Retina (tissue), 1 donor: ENCODE measurements at regions not wholly inside any gene's neighbourhood (a gene's known extent, or its start where the extent isn't known, plus 50 kb on each side); places are given as distances from the start of the nearest gene placed in this dataset.

Source experiments
- DNase-seq: peaks from one replicate; pipeline ENCODE4 v3.0.0-alpha.2; 2016

GRCh38 chr7:12741951-12742575, 54.6 kb downstream of the ARL4A start:
- DNase-seq: no peak

DNA sequence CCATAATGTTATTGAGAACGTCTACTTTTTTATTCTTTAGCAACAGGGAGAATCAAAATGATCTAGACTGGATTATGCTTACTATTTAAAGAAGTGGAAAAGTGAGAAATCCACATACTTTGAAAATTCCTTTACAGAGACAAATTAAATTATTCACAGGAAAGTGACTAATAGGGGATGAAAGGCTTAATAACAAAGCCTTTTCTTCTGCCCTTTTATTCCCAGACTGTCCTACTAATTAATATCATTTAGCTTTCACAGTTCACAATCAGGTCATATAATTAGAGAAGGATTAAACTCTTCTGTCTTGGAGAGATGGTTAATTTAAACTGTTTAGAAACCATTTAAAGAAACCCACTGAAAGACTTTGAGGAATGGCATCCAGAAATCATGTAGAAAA, 58.8 kb downstream of the ARL4A start:
- DNase-seq: no peak

DNA sequence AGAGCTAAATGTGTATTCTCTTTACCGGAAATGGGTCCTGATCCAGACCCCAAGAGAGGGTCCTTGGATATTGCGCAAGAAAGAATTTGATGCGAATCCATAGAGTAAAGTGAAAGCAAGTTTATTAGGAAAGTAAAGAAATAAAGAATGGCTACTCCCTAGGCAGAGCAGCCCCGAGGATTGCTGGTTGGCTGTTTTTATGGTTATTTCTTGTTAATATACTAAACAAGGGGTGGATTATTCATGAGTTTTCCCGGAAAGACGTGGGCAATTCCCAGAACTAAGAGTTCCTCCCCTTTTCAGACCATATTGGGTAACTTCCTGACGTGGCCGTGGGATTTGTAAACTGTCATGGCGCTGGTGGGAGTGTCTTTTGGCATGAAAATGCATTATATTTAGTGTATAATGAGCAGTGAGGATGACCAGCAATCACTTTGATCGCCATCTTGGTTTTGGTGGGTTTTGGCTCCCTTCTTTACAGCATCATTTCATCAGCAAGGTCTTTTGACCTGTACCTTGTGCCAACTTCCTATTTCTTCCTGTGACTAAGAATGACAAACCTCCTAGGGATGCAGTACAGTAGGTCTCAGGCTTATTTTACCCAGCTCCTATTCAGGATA, 60.4 kb downstream of the ARL4A start:
- DNase-seq: no peak

DNA sequence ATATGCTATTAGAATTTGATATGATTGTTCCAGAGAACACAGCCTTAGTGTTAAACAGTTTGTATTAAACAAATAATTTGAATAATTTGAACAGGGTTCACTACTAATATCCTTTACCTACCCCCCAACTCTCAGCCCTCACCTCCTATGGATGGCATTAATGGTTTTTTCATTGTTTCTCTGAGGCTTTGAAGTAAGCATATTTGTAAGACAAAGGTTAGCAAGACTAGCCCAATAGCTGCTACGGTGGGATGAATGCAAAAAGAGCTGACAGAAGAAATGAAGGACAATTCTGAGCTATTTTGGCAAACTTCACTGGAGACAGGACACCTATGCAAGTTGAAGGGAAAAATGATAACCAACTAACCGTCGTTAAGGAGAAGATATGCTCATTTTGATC, 61.6 kb downstream of the ARL4A start:
- DNase-seq: no peak

GRCh38 chr7:12749746-12750145, 62.3 kb downstream of the ARL4A start:
- DNase-seq: no peak

DNA sequence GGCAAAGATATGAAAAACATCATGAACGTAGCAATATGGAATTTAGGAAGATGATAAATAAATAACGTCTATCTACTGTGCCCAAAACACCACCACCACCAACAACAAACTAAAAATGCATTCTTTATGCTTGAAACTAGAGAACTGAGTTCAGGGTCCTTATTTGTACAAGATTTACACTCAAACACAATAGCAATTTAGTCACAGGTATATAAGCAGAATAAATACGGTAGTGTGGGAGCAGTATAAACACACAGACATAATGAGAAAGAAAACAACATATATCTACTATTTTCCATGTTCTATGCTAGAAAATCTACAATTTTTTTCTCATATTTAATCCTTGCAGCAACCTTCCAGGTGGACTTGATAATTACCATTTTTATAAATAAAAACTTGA, 64.3 kb downstream of the ARL4A start:
- no peak for DNase-seq

- no peak for DNase-seq
Observed at GRCh38 chr7:12754179-12754578, 66.7 kb downstream of the ARL4A start.

GRCh38 chr7:12756821-12757220, 69.4 kb downstream of the ARL4A start:
- no peak for DNase-seq

- DNase-seq: no peak
Observed at GRCh38 chr7:12757443-12757842, 70.0 kb downstream of the ARL4A start.

- no peak for DNase-seq
Observed at GRCh38 chr7:12759151-12759550, 71.7 kb downstream of the ARL4A start.

- DNase-seq: no peak
Observed at GRCh38 chr7:12761111-12761510, 73.7 kb downstream of the ARL4A start.

GRCh38 chr7:12761691-12762090, 74.3 kb downstream of the ARL4A start:
- DNase-seq: no peak

DNA sequence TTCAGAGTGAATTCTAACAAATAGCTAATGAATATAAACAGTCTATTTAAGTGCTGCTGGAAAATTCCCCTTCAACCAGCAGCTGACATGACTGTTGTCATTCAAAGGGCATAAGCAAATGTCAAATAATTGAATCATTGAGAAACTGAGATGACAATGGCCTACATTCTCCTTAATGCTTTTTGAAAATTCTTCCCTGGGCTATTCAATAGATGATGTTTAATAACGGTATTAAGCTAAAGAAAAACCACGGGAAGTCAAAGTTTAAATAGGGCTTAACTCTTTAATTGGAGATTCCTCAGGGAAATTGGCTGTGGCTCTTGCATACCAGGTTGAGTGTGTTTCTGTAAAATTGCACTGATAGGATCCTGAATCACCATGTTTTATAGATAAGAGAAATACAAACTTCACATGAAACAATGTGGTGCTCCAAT, 77.0 kb downstream of the ARL4A start:
- DNase-seq: no peak

DNA sequence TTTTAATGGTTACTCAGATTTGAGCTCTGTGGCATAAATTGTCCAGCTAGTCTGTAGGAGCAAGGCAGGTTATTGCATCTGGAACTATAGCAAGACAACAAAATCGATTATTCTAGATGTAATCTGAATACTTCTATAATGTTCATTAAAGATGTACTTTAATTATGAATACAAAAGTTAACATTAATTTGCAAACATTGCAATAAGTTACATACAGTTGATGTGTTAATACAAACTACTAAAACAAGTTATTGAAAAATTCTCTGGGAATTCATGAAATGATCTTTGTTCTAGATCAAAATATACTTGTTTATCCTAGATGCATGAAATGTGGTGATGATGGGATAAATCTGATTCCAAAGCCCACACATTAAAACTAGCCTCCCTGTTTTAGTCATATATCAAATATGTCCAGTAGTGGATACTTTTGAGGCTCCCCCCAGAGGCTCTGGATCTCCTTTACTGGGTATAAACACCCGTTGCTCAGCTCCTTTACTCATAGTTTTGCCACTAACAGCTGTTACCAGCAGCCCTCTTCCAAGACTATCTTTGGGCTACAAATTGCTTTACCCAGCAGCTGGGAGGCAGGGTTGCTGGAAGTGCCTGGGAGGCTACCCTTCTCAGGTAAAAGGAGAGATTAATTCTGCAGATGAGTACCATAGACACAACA, 78.1 kb downstream of the ARL4A start:
- no peak for DNase-seq

- DNase-seq: no peak
Observed at GRCh38 chr7:12766416-12766815, 79.0 kb downstream of the ARL4A start.

- no peak for DNase-seq
Observed at GRCh38 chr7:12768948-12769347, 81.5 kb downstream of the ARL4A start.

DNA sequence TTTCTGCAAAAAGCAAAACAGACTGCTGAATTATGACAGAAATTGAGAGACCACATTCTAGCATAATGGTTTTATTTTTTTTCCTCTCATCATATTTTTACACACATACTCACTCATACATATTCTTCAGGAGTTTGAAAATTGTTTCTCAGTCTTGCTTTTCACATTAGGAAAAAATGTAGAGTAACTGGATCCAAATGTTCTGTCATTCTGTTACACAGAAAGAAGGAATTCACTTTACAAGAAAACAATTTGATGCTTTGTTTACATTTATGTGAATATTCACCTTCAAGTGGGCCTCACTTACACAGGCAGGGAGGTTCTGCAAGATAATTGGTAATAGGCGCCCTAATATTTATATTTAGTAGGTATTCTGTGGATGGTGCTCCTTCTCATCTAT, 82.0 kb downstream of the ARL4A start:
- no peak for DNase-seq

DNA sequence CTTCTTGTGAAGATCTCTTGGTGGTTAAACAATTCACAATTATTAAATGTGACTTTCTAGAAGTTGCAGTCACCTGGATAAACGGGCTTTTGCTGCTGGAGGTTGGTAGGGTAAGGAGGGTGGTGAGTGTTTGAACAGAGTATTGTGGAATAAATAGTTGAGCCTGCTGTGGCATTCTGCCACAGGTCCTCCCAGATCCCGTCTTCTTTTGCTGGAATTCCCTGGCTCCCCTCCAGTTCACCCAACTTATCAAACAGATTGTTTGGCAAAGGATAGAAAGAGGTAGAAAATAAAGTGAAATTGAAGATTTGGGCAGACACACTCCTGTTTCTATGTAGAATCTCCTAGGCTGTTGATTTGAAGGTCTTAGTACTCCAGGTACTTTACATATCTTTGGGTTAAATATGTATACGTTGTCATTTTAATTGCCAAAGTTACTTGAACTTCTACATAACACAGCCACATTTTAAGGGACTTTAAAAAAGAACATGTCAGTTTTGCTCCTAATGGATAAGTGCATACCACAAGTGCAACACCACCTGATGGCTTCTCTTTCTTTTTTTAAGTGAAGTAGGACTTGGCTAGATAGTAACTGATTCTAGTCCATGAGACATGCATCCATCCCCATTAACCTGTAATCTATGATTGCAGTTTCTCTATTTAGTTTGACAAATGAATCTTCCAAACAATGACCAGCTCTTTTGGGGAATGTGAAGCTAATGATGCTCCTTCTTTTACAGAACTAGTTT, 83.0 kb downstream of the ARL4A start:
- DNase-seq: no peak

- peak; percentile 67 for DNase-seq
Observed at GRCh38 chr7:12771378-12771877, 84.0 kb downstream of the ARL4A start.

- no peak for DNase-seq
Observed at GRCh38 chr7:12772768-12773167, 85.3 kb downstream of the ARL4A start.

- DNase-seq: no peak
Observed at GRCh38 chr7:12777257-12777656, 89.8 kb downstream of the ARL4A start.

- DNase-seq: no peak
Observed at GRCh38 chr7:12779947-12780346, 92.5 kb downstream of the ARL4A start.

GRCh38 chr7:12783421-12784095, 96.1 kb downstream of the ARL4A start:
- no peak for DNase-seq
